ENCODE measurements at regions not wholly inside any gene's neighbourhood (a gene's known extent, or its start where the extent isn't known, plus 50 kb on each side); places are given as distances from the start of the nearest gene placed in this dataset.
"Not testable (repeated sequence)": the region's sequence is repeated elsewhere in the genome, so short reads cannot be mapped to it uniquely, and the experiment has no call there.

GRCh38 chr2:23021311-23022120 is 363.5 kb upstream of the KLHL29 start:
- no peak for DNase-seq

- no peak for DNase-seq
Measured at GRCh38 chr2:23023722-23024121, 361.3 kb upstream of the KLHL29 start.

GRCh38 chr2:23026671-23027070 is 358.3 kb upstream of the KLHL29 start:
- no peak for DNase-seq

GRCh38 chr2:23027396-23027795 is 357.6 kb upstream of the KLHL29 start:
- no peak for DNase-seq

GRCh38 chr2:23028106-23028505 is 356.9 kb upstream of the KLHL29 start:
- DNase-seq: no peak

- no peak for DNase-seq
Measured at GRCh38 chr2:23029111-23029510, 355.9 kb upstream of the KLHL29 start.

- DNase-seq: no peak
Measured at GRCh38 chr2:23029951-23030350, 355.0 kb upstream of the KLHL29 start.

- DNase-seq: no peak
Measured at GRCh38 chr2:23034996-23035395, 350.0 kb upstream of the KLHL29 start.

GRCh38 chr2:23036629-23037028 is 348.4 kb upstream of the KLHL29 start:
- DNase-seq: no peak

- DNase-seq: no peak
Measured at GRCh38 chr2:23037596-23037995, 347.4 kb upstream of the KLHL29 start.

- DNase-seq: no peak
Measured at GRCh38 chr2:23041443-23041842, 343.5 kb upstream of the KLHL29 start.

- no peak for DNase-seq
Measured at GRCh38 chr2:23042216-23042906, 342.6 kb upstream of the KLHL29 start.

GRCh38 chr2:23050388-23050787 is 334.6 kb upstream of the KLHL29 start:
- no peak for DNase-seq

GRCh38 chr2:23053601-23054000 is 331.4 kb upstream of the KLHL29 start:
- DNase-seq: no peak

- DNase-seq: no peak
Measured at GRCh38 chr2:23055251-23055650, 329.7 kb upstream of the KLHL29 start.

GRCh38 chr2:23056846-23057245 is 328.1 kb upstream of the KLHL29 start:
- not testable (repeated sequence) for DNase-seq

- no peak for DNase-seq
Measured at GRCh38 chr2:23058435-23058834, 326.5 kb upstream of the KLHL29 start.

- no peak for DNase-seq
Measured at GRCh38 chr2:23065210-23065609, 319.8 kb upstream of the KLHL29 start.

GRCh38 chr2:23065936-23066335 is 319.0 kb upstream of the KLHL29 start:
- DNase-seq: no peak

GRCh38 chr2:23066686-23067085 is 318.3 kb upstream of the KLHL29 start:
- DNase-seq: no peak

- no peak for DNase-seq
Measured at GRCh38 chr2:23069156-23069555, 315.8 kb upstream of the KLHL29 start.

- DNase-seq: no peak
Measured at GRCh38 chr2:23069923-23070322, 315.1 kb upstream of the KLHL29 start.

GRCh38 chr2:23073056-23073455 is 311.9 kb upstream of the KLHL29 start:
- no peak for DNase-seq

- DNase-seq: no peak
Measured at GRCh38 chr2:23073671-23074070, 311.3 kb upstream of the KLHL29 start.

- DNase-seq: no peak
Measured at GRCh38 chr2:23077596-23077995, 307.4 kb upstream of the KLHL29 start.
